ENCODE measurements at regions not wholly inside any gene's neighbourhood (a gene's known extent, or its start where the extent isn't known, plus 50 kb on each side); places are given as distances from the start of the nearest gene placed in this dataset.

DNA sequence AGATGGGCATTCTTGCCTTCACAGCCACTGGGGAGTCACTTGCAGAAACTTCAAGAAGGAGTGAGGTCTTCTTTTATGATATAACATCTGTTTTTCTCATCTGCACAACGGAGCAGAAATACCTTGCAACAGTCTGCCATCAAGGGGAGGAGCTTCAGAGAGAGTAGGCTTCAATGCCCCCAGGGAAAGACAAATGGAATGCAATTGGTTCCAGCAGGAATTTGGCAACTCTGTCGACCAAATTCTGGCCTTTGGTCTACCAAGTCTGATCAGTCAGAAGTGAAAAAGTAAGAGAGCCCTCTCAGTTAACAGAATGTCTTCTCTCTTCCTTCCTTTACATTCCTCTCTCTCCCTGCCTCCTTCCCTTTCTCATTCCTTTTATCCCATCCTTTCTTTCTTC lies 229.3 kb downstream of the IDS start:
- TF ChIP-seq POLR2A (IDR thresholded peaks at IDR 0.05) = no peak
- TF ChIP-seq, protein P1, sequence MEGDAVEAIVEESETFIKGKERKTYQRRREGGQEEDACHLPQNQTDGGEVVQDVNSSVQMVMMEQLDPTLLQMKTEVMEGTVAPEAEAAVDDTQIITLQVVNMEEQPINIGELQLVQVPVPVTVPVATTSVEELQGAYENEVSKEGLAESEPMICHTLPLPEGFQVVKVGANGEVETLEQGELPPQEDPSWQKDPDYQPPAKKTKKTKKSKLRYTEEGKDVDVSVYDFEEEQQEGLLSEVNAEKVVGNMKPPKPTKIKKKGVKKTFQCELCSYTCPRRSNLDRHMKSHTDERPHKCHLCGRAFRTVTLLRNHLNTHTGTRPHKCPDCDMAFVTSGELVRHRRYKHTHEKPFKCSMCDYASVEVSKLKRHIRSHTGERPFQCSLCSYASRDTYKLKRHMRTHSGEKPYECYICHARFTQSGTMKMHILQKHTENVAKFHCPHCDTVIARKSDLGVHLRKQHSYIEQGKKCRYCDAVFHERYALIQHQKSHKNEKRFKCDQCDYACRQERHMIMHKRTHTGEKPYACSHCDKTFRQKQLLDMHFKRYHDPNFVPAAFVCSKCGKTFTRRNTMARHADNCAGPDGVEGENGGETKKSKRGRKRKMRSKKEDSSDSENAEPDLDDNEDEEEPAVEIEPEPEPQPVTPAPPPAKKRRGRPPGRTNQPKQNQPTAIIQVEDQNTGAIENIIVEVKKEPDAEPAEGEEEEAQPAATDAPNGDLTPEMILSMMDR (IDR thresholded peaks at IDR 0.05) = no peak
